22Rv1 (cell line): ENCODE measurements at regions not wholly inside any gene's neighbourhood (a gene's known extent, or its start where the extent isn't known, plus 50 kb on each side); places are given as distances from the start of the nearest gene placed in this dataset.

ENCODE experiments used
- H3K27ac ChIP-seq: fragments of 450-650 bp; 2 replicates; pipeline ENCODE4 v1.5.1; 2017
- CTCF ChIP-seq: fragments of 450-650 bp; IDR thresholded peaks from 2 replicates; pipeline ENCODE4 v1.5.1; 2017; ENCODE audit warnings: mild to moderate bottlenecking
- ZFX ChIP-seq: fragments of 450-650 bp; IDR thresholded peaks from 2 replicates; pipeline ENCODE4 v1.6.1; 2017; ENCODE audit warnings: antibody characterized with exemption, borderline replicate concordance

- no peak overlapping the region for H3K27ac ChIP-seq
Observed at GRCh38 chr5:26828294-26828693, 210.1 kb downstream of the CDH9 start.

GRCh38 chr5:26813235-26813634 is 225.2 kb downstream of the CDH9 start:
- H3K27ac ChIP-seq: no peak overlapping the region
- no peak for TF ChIP-seq CTCF

More at GRCh38 chr5:26828294-26828693, 210.1 kb downstream of the CDH9 start:
- TF ChIP-seq ZFX: no peak

- no peak for TF ChIP-seq CTCF
- no peak for TF ChIP-seq ZFX
- no peak overlapping the region for H3K27ac ChIP-seq
Observed at GRCh38 chr5:26812714-26813113, 225.7 kb downstream of the CDH9 start.

GRCh38 chr5:26807231-26808199 is 230.9 kb downstream of the CDH9 start:
- TF ChIP-seq CTCF: peak; percentile 12; the same call in 1 of the 2 replicates
- no peak for TF ChIP-seq ZFX
- no peak overlapping the region for H3K27ac ChIP-seq

GRCh38 chr5:26805076-26805475 is 233.3 kb downstream of the CDH9 start:
- TF ChIP-seq ZFX (no peak), CTCF (no peak)

GRCh38 chr5:26802944-26803343 is 235.4 kb downstream of the CDH9 start:
- no peak overlapping the region for H3K27ac ChIP-seq
- no peak for TF ChIP-seq CTCF
- TF ChIP-seq ZFX: no peak

More at GRCh38 chr5:26805076-26805475, 233.3 kb downstream of the CDH9 start:
- no peak overlapping the region for H3K27ac ChIP-seq

GRCh38 chr5:26791433-26791832 is 247.0 kb downstream of the CDH9 start:
- H3K27ac ChIP-seq: no peak overlapping the region
- TF ChIP-seq CTCF: no peak
- TF ChIP-seq ZFX: no peak

- TF ChIP-seq ZFX (no peak), CTCF (no peak)
- H3K27ac ChIP-seq: no peak overlapping the region
Observed at GRCh38 chr5:26791021-26791420, 247.4 kb downstream of the CDH9 start.
